ENCODE measurements at regions not wholly inside any gene's neighbourhood (a gene's known extent, or its start where the extent isn't known, plus 50 kb on each side); places are given as distances from the start of the nearest gene placed in this dataset.

DNA sequence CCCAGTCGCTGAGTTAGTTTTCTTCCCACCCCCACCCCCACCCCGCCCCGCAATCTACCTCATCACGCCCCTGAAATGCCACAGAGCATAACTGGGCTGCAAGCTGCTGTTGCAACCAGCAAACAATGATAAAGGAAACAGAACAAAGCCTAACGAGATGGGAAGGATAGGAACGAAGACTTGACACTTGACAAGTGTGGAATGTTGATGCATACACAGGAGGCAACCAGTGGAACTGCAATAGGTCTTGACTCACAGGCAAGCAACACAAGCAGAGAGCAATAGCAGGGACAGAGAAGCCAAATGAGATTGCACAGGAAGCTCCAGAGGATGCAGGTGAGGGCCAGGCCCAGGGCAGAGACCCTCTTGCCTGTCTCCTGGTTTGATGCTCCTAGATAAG is 225.9 kb downstream of the IGSF11 start:
- Histone ChIP-seq H3K36me3 (no peaks in the 10 kb centered on the region), H3K9me3 (no peaks in the 10 kb centered on the region), H3K27me3 (no peaks in the 10 kb centered on the region), H3K27ac (no peak overlapping the region), H3K4me1 (no peaks in the 10 kb centered on the region), H3K9ac (ENCODE audit: low read depth in 2 of 2, low read length in 2 of 2) (no peak overlapping the region), H3K4me3 (no peak overlapping the region)
- intact Hi-C loops (cut with DNase I): no loop called here
- no peak for TF ChIP-seq CTCF (IDR thresholded peaks at IDR 0.05)
- no peak for DNase-seq

DNA sequence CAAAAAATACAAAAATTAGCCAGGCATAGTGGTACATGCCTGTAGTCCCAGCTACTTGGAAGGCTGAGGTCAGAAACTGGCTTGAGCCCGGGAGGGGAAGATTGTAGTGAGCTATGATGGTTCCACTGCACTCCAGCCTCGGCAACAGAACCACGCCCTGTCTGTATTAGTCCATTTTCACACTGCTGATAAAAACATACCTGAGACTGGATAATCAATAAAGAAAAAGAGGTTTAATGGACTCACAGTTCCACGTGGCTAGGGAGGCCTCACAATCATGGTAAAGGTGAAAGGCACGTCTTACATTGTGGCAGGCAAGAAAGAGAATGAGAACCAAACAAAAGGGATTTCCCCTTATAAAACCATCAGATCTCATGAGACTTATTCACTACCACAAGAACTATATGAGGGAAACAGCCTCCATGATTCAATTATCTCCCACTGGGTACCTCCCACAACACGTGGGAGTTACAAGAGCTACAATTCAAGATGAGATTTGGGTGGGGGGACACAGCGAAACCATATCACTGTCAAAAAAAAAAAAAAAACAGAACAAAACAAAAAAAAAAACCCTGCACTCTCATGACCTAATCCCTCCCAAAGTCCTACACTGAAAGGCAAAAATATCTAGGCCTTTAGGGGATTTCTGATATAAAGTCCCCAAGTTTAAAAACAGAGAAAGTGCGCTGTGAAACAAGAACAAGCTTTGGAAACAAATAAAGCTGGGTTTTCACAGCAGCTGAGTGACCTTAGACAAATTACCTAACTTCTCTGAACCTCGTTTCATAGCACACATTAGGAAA is 224.7 kb downstream of the IGSF11 start:
- H3K9me3 ChIP-seq: no peaks in the 10 kb centered on the region
- H3K9ac ChIP-seq (ENCODE audit: low read depth in 2 of 2, low read length in 2 of 2): no peak overlapping the region
- no peaks in the 10 kb centered on the region for H3K4me1 ChIP-seq
- no peak overlapping the region for H3K4me3 ChIP-seq
- H3K36me3 ChIP-seq: no peaks in the 10 kb centered on the region
- H3K27me3 ChIP-seq: no peaks in the 10 kb centered on the region
- no peak for DNase-seq
- no peak overlapping the region for H3K27ac ChIP-seq
- intact Hi-C loops (cut with DNase I): no loop called here
- no peak for TF ChIP-seq CTCF (IDR thresholded peaks at IDR 0.05)

DNA sequence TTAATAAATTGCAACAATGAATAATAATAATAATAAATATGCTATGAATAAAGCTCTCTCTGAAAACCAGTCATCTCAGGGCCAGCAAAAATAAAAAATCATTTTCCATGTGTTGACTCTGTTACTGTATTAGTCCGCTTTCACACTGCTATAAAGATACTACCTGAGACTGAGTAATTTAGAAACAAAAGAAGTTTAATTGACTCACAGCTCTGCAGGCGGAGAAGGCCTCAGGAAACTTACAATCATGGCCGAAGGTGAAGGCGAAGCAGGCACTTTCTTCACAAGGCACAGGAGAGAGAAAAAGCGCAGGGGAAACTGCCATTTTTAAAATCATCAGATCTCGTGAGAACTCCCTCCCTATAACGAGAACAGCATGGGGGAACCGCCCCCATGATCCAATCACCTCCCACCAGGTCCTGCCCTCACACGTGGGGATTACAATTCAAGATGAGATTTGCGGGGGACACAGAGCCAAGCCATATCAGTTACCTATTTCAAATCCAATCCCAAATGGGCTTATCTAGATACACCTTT is 224.1 kb downstream of the IGSF11 start:
- H3K9ac ChIP-seq (ENCODE audit: low read depth in 2 of 2, low read length in 2 of 2): no peak overlapping the region
- TF ChIP-seq CTCF (IDR thresholded peaks at IDR 0.05): no peak
- intact Hi-C loops (cut with DNase I): no loop called here

DNA sequence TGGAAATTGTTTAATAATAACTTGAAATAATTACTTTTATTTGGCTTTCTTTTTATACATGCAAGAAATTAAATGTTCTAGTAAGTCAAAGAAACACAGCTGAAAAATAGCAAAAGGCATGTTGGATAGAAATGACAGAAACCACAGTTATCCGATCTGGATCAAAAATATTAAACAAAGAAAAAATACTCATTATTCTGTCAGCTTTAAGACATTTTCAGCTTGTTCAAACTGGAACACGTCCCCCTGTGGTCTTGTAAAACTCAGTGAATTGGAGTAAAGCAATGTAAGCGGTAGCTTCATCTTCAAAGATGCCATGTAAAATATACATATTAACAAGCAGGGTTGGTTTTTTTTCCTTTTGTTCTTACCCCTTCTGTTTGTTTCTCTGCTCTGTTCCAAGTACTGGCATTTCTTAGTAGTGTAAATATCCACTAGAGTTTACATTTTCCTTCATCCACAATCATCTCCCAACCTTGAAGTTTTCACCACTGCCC is 223.4 kb downstream of the IGSF11 start:
- intact Hi-C loops (cut with DNase I): no loop called here
- H3K27me3 ChIP-seq: no peaks in the 10 kb centered on the region
- no peaks in the 10 kb centered on the region for H3K9me3 ChIP-seq
- H3K4me1 ChIP-seq: no peaks in the 10 kb centered on the region
- H3K9ac ChIP-seq (ENCODE audit: low read depth in 2 of 2, low read length in 2 of 2): no peak overlapping the region
- no peak for DNase-seq
- H3K27ac ChIP-seq: no peak overlapping the region
- H3K4me3 ChIP-seq: no peak overlapping the region
- TF ChIP-seq CTCF (IDR thresholded peaks at IDR 0.05): no peak
- no peaks in the 10 kb centered on the region for H3K36me3 ChIP-seq

More for the DNA sequence above, 224.1 kb downstream of the IGSF11 start:
- H3K27me3 ChIP-seq: no peaks in the 10 kb centered on the region
- no peaks in the 10 kb centered on the region for H3K4me1 ChIP-seq
- no peaks in the 10 kb centered on the region for H3K9me3 ChIP-seq
- H3K4me3 ChIP-seq: no peak overlapping the region
- no peak for DNase-seq
- no peaks in the 10 kb centered on the region for H3K36me3 ChIP-seq
- no peak overlapping the region for H3K27ac ChIP-seq

DNA sequence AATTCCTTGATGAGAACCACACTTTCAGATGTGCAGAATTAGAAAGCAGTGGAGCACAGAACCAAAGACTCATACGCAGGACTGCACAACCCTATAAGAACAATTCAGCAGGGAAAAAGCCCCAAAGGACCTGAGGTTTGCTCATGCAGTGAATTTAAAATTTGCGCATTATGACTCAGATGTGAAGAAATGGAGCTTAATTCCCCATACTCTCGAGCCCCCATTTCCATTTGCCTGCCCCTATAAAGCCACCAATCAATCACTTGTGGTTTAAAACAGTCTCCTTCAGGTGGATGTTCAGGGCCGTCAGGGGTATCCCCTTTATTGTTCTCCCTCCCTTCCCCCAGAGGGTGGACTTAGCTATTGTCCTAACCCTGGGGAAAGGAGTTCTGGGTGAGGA is 221.2 kb downstream of the IGSF11 start:
- Histone ChIP-seq H3K36me3 (no peaks in the 10 kb centered on the region), H3K4me3 (no peak overlapping the region), H3K27ac (no peak overlapping the region), H3K4me1 (no peaks in the 10 kb centered on the region), H3K9me3 (no peaks in the 10 kb centered on the region), H3K27me3 (no peaks in the 10 kb centered on the region), H3K9ac (ENCODE audit: low read depth in 2 of 2, low read length in 2 of 2) (no peak overlapping the region)
- no peak for TF ChIP-seq CTCF (IDR thresholded peaks at IDR 0.05)
- no peak for DNase-seq
- intact Hi-C loops (cut with DNase I): no loop called here

All from colonic mucosa (tissue), 4 donors.